H9 (cell line): ENCODE measurements at regions not wholly inside any gene's neighbourhood (a gene's known extent, or its start where the extent isn't known, plus 50 kb on each side); places are given as distances from the start of the nearest gene placed in this dataset.

ENCODE experiments used
- DNase-seq: peaks from one replicate; pipeline ENCODE4 v3.0.0-alpha.2; 2017
- H2AFZ ChIP-seq: one replicate; pipeline ENCODE4 v1.6.1; 2013; ENCODE audit warnings: mild to moderate bottlenecking, low read length, control low read depth, moderate library complexity
- H2AK5ac ChIP-seq: 2 replicates; pipeline ENCODE4 v1.6.1; 2013; ENCODE audit warnings: low read length, control low read depth, mixed read lengths; ENCODE audit not compliant: insufficient read length
- H2BK120ac ChIP-seq: one replicate; pipeline ENCODE4 v1.6.1; 2013; ENCODE audit warnings: low read depth, mild to moderate bottlenecking, low read length, control low read depth, inconsistent platforms; ENCODE audit not compliant: poor library complexity, severe bottlenecking
- H2BK12ac ChIP-seq: 2 replicates; pipeline ENCODE4 v1.6.1; 2013; ENCODE audit warnings: low read length, control low read depth, mixed read lengths, low read depth; ENCODE audit not compliant: insufficient read length
- H2BK15ac ChIP-seq: 2 replicates; pipeline ENCODE4 v1.6.1; 2013; ENCODE audit warnings: low read depth, low read length, control low read depth
- H2BK20ac ChIP-seq: one replicate; pipeline ENCODE4 v1.6.1; 2013; ENCODE audit warnings: low read depth, mild to moderate bottlenecking, low read length, control low read depth, inconsistent platforms; ENCODE audit not compliant: poor library complexity, severe bottlenecking
- H2BK5ac ChIP-seq: 2 replicates; pipeline ENCODE4 v1.6.1; 2013; ENCODE audit warnings: low read length, control low read depth, mixed read lengths; ENCODE audit not compliant: insufficient read length
- H3K14ac ChIP-seq: 2 replicates; pipeline ENCODE4 v1.6.1; 2013; ENCODE audit warnings: low read length, control low read depth; ENCODE audit not compliant: insufficient read depth
- H3K18ac ChIP-seq: 2 replicates; pipeline ENCODE4 v1.6.1; 2013; ENCODE audit warnings: low read depth, mild to moderate bottlenecking, mixed read lengths, low read length, control low read depth; ENCODE audit not compliant: insufficient read length
- H3K23ac ChIP-seq: 2 replicates; pipeline ENCODE4 v1.6.1; 2013; ENCODE audit warnings: low read length, control low read depth, mixed read lengths, low read depth; ENCODE audit not compliant: insufficient read length
- H3K23me2 ChIP-seq: 2 replicates; pipeline ENCODE4 v1.6.1; 2013; ENCODE audit warnings: low read depth, mild to moderate bottlenecking, mixed read lengths, low read length, control low read depth; ENCODE audit not compliant: insufficient read length, poor library complexity, severe bottlenecking
- H3K27ac ChIP-seq: 2 replicates; pipeline ENCODE4 v1.5.1; 2013; ENCODE audit warnings: low read length, control low read depth, mixed read lengths, low read depth; ENCODE audit not compliant: insufficient read length
- H3K27me3 ChIP-seq: 2 replicates; pipeline ENCODE4 v1.6.1; 2013; ENCODE audit warnings: low read length, control low read depth, inconsistent platforms; ENCODE audit not compliant: insufficient read depth
- H3K4ac ChIP-seq: 2 replicates; pipeline ENCODE4 v1.6.1; 2013; ENCODE audit warnings: low read depth, mild to moderate bottlenecking, control low read depth, inconsistent platforms, low read length, moderate library complexity
- H3K4me1 ChIP-seq: 2 replicates; pipeline ENCODE4 v1.6.1; 2013; ENCODE audit warnings: low read length, control low read depth, inconsistent platforms; ENCODE audit not compliant: insufficient read depth
- H3K4me2 ChIP-seq: 2 replicates; pipeline ENCODE4 v1.6.1; 2013; ENCODE audit warnings: low read length, control low read depth, mixed read lengths; ENCODE audit not compliant: insufficient read length, insufficient read depth
- H3K56ac ChIP-seq: 2 replicates; pipeline ENCODE4 v1.6.1; 2013; ENCODE audit warnings: low read depth, mild to moderate bottlenecking, mixed read lengths, low read length, control low read depth; ENCODE audit not compliant: insufficient read length
- H3K79me1 ChIP-seq: 2 replicates; pipeline ENCODE4 v1.6.1; 2013; ENCODE audit warnings: low read depth, mild to moderate bottlenecking, moderate library complexity, low read length, control low read depth, inconsistent platforms; ENCODE audit not compliant: insufficient read depth, poor library complexity, severe bottlenecking
- H3K79me2 ChIP-seq: 2 replicates; pipeline ENCODE4 v1.6.1; 2013; ENCODE audit warnings: low read length, control low read depth, inconsistent platforms; ENCODE audit not compliant: insufficient read depth
- H3K9ac ChIP-seq: 2 replicates; pipeline ENCODE4 v1.6.1; 2013; ENCODE audit warnings: low read length, control low read depth, mixed read lengths; ENCODE audit not compliant: insufficient read length; ENCODE audit errors: extremely low read depth
- H3K9me3 ChIP-seq: one replicate; pipeline ENCODE4 v1.6.1; 2013; ENCODE audit warnings: low read depth, low read length, inconsistent platforms; ENCODE audit not compliant: control insufficient read depth
- H3T11ph ChIP-seq: one replicate; pipeline ENCODE4 v1.6.1; 2013; ENCODE audit warnings: mild to moderate bottlenecking, low read length, control low read depth, inconsistent platforms
- H4K20me1 ChIP-seq: one replicate; pipeline ENCODE4 v1.6.1; 2013; ENCODE audit not compliant: control insufficient read depth, insufficient read length, insufficient read depth
- H4K5ac ChIP-seq: 2 replicates; pipeline ENCODE4 v1.6.1; 2013; ENCODE audit warnings: low read depth, mild to moderate bottlenecking, mixed read lengths, low read length, control low read depth; ENCODE audit not compliant: insufficient read length
- H4K8ac ChIP-seq: replicated peaks from 2 replicates; pipeline ENCODE4 v1.6.1; 2013; ENCODE audit warnings: low read length, control low read depth, mixed read lengths, low read depth; ENCODE audit not compliant: insufficient read length
- H4K91ac ChIP-seq: 2 replicates; pipeline ENCODE4 v1.6.1; 2013; ENCODE audit warnings: low read depth, mild to moderate bottlenecking, moderate library complexity, mixed read lengths, low read length, control low read depth; ENCODE audit not compliant: insufficient read length
- H3K27ac Mint-ChIP-seq, 3 experiments: 2 replicates in 2 of 3; 3 replicates in 1 of 3; pipeline ENCODE4 v1.8.0; 2020 to 2021; ENCODE audit warnings: mixed read lengths in 3 of 3, mild to moderate bottlenecking in 1 of 3, moderate library complexity in 1 of 3
- H3K27me3 Mint-ChIP-seq: 2 replicates; pipeline ENCODE4 v1.8.0; 2021; ENCODE audit warnings: low read depth, mild to moderate bottlenecking, moderate library complexity, mixed read lengths
- H3K36me3 Mint-ChIP-seq, 3 experiments: 2 replicates in 2 of 3; 3 replicates in 1 of 3; pipeline ENCODE4 v1.8.0; 2020 to 2021; ENCODE audit warnings: low read depth in 3 of 3, mixed read lengths in 3 of 3; ENCODE audit not compliant: insufficient read depth in 1 of 3
- H3K4me1 Mint-ChIP-seq, 2 experiments: 2 replicates each; pipeline ENCODE4 v1.8.0; 2020; ENCODE audit warnings: mixed read lengths in 2 of 2
- H3K4me3 Mint-ChIP-seq, 2 experiments: 2 replicates in 1 of 2; 3 replicates in 1 of 2; pipeline ENCODE4 v1.8.0; 2020 to 2021; ENCODE audit warnings: mild to moderate bottlenecking in 2 of 2, mixed read lengths in 2 of 2, moderate library complexity in 1 of 2
- H3K9me3 Mint-ChIP-seq, 2 experiments: 2 replicates in 1 of 2; 3 replicates in 1 of 2; pipeline ENCODE4 v1.8.0; 2020; ENCODE audit warnings: mild to moderate bottlenecking in 2 of 2, mixed read lengths in 2 of 2, moderate library complexity in 1 of 2
- WGBS: extraction: QIAGEN DNeasy Blood & Tissue Kit; methylation state at CpG from one replicate; pipeline ENCODE4 v1.1.7; 2013; ENCODE audit warnings: missing lambda C conversion rate, low lambda C conversion rate, mixed read lengths; ENCODE audit not compliant: insufficient read length; ENCODE audit errors: extremely low coverage; 5-methylcytosine and 5-hydroxymethylcytosine counted together
- TF ChIP-seq, protein P1 (sequence below): fragments of 200-600 bp; sonication (generic); conservative IDR thresholded peaks from 3 replicates; pipeline ENCODE4 v1.8.0; 2021; ENCODE audit warnings: antibody characterized with exemption, mild to moderate bottlenecking

GRCh38 chr2:48258481-48259149, 55.9 kb upstream of the FOXN2 start:
- Histone ChIP-seq H2BK20ac (no peak overlapping the region), H3K27ac (no peak overlapping the region), H3K23ac (no peak overlapping the region), H3K56ac (no peak overlapping the region), H4K8ac (no peak overlapping the region), H3K9me3 (no peaks in the 10 kb centered on the region), H3K27me3 (no peaks in the 10 kb centered on the region), H2BK5ac (no peak overlapping the region), H4K5ac (no peak overlapping the region), H3K18ac (no peak overlapping the region), H3K9ac (no peak overlapping the region), H4K20me1 (no peaks in the 10 kb centered on the region), H3K4me2 (no peak overlapping the region), H3K23me2 (no peaks in the 10 kb centered on the region), H2BK120ac (no peak overlapping the region), H2AFZ (no peak overlapping the region), H2AK5ac (no peak overlapping the region), H2BK12ac (no peak overlapping the region), H3T11ph (no peak overlapping the region), H3K79me2 (no peaks in the 10 kb centered on the region), H4K91ac (no peak overlapping the region), H3K79me1 (no peaks in the 10 kb centered on the region), H3K14ac (no peak overlapping the region), H3K4me1 (no peaks in the 10 kb centered on the region), H3K4ac (no peak overlapping the region), H2BK15ac (no peak overlapping the region)
- Mint-ChIP-seq H3K4me1 (no peaks in the 10 kb centered on the region), H3K27me3 (no peaks in the 10 kb centered on the region), H3K9me3 (no peaks in the 10 kb centered on the region), H3K27ac (no peak overlapping the region), H3K4me3 (no peak overlapping the region), H3K36me3 (no peaks in the 10 kb centered on the region)
- no CpG with 5 or more reads among the region's 4 CpGs for WGBS
- DNase-seq = no peak
- TF ChIP-seq, protein P1, sequence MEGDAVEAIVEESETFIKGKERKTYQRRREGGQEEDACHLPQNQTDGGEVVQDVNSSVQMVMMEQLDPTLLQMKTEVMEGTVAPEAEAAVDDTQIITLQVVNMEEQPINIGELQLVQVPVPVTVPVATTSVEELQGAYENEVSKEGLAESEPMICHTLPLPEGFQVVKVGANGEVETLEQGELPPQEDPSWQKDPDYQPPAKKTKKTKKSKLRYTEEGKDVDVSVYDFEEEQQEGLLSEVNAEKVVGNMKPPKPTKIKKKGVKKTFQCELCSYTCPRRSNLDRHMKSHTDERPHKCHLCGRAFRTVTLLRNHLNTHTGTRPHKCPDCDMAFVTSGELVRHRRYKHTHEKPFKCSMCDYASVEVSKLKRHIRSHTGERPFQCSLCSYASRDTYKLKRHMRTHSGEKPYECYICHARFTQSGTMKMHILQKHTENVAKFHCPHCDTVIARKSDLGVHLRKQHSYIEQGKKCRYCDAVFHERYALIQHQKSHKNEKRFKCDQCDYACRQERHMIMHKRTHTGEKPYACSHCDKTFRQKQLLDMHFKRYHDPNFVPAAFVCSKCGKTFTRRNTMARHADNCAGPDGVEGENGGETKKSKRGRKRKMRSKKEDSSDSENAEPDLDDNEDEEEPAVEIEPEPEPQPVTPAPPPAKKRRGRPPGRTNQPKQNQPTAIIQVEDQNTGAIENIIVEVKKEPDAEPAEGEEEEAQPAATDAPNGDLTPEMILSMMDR = no peak
